ENCODE measurements at regions not wholly inside any gene's neighbourhood (a gene's known extent, or its start where the extent isn't known, plus 50 kb on each side); places are given as distances from the start of the nearest gene placed in this dataset.

DNA sequence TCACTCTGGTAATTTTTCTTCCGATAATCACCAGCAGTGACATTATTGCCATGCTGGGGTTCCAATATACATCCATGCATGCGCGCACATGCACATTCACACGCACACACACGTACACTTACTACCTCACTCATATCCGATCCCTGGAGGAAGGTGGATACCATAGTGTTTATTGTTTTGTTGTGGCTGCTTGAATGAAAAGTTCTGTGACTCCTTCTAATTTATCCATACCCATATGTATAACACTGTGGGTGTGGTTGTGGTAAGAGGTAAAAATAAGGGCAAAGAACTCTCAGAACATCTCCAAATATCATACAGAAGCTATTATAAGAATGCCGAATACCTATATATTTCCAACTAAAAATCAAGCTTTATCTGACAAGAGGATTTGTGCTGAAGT lies 407.8 kb upstream of the PODXL start:
- H3K4me1 ChIP-seq = peaks cover 0 to 6% (median 0%) of the 10 kb centered on the region in 4 donors
- no peaks in the 10 kb centered on the region for H3K27me3 ChIP-seq
- H3K36me3 ChIP-seq = no peaks in the 10 kb centered on the region
- DNase-seq (ENCODE audit: low spot score in 2 of 2) = no peak
- H3K27ac ChIP-seq = no peak overlapping the region
- no peak overlapping the region for H3K4me3 ChIP-seq
- TF ChIP-seq, protein P1, sequence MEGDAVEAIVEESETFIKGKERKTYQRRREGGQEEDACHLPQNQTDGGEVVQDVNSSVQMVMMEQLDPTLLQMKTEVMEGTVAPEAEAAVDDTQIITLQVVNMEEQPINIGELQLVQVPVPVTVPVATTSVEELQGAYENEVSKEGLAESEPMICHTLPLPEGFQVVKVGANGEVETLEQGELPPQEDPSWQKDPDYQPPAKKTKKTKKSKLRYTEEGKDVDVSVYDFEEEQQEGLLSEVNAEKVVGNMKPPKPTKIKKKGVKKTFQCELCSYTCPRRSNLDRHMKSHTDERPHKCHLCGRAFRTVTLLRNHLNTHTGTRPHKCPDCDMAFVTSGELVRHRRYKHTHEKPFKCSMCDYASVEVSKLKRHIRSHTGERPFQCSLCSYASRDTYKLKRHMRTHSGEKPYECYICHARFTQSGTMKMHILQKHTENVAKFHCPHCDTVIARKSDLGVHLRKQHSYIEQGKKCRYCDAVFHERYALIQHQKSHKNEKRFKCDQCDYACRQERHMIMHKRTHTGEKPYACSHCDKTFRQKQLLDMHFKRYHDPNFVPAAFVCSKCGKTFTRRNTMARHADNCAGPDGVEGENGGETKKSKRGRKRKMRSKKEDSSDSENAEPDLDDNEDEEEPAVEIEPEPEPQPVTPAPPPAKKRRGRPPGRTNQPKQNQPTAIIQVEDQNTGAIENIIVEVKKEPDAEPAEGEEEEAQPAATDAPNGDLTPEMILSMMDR (IDR thresholded peaks at IDR 0.05) = no peak
- no peak for TF ChIP-seq EP300 (IDR thresholded peaks at IDR 0.05)
- TF ChIP-seq POLR2A (IDR thresholded peaks at IDR 0.05) = no peak
- H3K9me3 ChIP-seq = no peaks in the 10 kb centered on the region
- 93 to 95% methylated on average over 7 of the region's 7 CpGs for WGBS, 2 donors

DNA sequence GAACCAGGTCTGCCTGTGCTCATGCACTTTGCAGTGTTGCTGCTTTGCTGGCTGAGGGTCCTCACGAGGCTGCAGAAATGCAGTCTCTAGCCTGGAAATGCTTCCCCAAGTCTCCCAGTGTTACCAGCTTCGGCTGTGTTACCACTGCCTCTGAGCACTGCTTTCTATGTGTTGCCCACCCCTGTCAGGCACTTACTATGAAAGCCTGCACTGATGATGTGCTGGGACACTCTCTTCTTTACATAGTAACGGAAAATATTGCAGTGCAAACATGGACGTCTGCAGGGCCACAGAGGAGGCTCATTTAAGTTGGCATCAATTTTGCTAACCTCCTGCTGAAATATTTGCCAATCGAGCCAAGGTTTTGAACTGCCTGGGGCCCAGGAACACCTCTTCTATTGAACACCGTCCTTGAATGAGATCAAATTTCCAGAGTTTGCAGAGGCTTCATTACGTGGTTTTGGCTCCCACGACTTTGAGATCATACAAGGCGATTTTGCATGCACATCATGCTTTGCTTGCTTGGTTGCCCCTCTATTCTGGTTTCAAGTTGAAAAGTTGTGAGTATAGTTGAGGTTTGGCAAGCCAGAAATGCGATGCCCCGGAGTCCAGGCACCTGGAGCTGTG lies 404.7 kb upstream of the PODXL start:
- no peak for DNase-seq (ENCODE audit: low spot score in 2 of 2)
- no peak overlapping the region for H3K4me3 ChIP-seq
- WGBS, 2 donors = 68 to 71% methylated on average over 11 of the region's 11 CpGs
- H3K4me1 ChIP-seq = peaks cover 0 to 7% (median 0%) of the 10 kb centered on the region in 4 donors
- H3K27ac ChIP-seq = no peak overlapping the region
- no peaks in the 10 kb centered on the region for H3K27me3 ChIP-seq
- H3K9me3 ChIP-seq = peaks cover 0 to 2% (median 0%) of the 10 kb centered on the region in 4 donors
- no peaks in the 10 kb centered on the region for H3K36me3 ChIP-seq
- TF ChIP-seq POLR2A (IDR thresholded peaks at IDR 0.05) (no peak), EP300 (IDR thresholded peaks at IDR 0.05) (no peak)
- TF ChIP-seq, protein P1 (IDR thresholded peaks at IDR 0.05) = no peak

DNA sequence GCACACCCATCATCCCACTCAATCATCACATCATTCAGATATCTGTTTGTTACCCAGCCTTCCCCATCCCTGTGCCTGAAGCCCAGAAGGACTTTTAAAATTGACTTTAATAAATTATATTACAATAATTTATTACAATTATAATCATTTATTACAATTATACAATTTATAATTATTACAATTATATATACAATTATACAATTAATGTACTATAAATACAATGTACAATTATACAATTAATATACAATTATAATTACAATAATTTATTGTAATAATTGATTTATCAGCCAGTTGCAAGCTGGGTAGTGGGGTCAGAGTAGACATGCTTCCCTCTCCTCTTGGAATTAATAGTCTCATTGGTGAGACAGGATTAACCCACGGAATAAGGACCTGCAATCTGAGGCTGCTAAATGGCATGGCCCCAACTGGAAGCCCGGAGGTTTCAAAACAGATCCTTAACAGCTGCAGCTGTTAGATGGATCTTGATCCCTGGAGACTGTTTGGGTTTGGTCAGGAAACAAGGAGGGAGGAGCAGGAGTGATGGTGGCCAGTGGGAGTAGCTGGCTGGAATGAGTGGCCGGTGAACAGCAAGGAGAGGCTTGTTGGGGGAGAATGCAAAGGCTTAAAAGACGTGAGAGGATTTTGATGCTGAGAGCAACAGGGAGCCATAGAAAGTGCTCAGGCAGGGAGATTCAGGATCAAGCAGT lies 402.8 kb upstream of the PODXL start:
- no peak overlapping the region for H3K4me3 ChIP-seq
- TF ChIP-seq, protein P1 (IDR thresholded peaks at IDR 0.05) = no peak
- TF ChIP-seq EP300 (IDR thresholded peaks at IDR 0.05) = no peak
- no peak for TF ChIP-seq POLR2A (IDR thresholded peaks at IDR 0.05)
- peaks cover 0 to 2% (median 0%) of the 10 kb centered on the region in 4 donors for H3K9me3 ChIP-seq
- no peak overlapping the region for H3K27ac ChIP-seq
- no peak for DNase-seq (ENCODE audit: low spot score in 2 of 2)
- no peaks in the 10 kb centered on the region for H3K27me3 ChIP-seq
- 26 to 44% methylated on average over 4 of the region's 4 CpGs for WGBS, 2 donors
- H3K4me1 ChIP-seq = peaks cover 0 to 7% (median 0%) of the 10 kb centered on the region in 4 donors
- H3K36me3 ChIP-seq = no peaks in the 10 kb centered on the region

DNA sequence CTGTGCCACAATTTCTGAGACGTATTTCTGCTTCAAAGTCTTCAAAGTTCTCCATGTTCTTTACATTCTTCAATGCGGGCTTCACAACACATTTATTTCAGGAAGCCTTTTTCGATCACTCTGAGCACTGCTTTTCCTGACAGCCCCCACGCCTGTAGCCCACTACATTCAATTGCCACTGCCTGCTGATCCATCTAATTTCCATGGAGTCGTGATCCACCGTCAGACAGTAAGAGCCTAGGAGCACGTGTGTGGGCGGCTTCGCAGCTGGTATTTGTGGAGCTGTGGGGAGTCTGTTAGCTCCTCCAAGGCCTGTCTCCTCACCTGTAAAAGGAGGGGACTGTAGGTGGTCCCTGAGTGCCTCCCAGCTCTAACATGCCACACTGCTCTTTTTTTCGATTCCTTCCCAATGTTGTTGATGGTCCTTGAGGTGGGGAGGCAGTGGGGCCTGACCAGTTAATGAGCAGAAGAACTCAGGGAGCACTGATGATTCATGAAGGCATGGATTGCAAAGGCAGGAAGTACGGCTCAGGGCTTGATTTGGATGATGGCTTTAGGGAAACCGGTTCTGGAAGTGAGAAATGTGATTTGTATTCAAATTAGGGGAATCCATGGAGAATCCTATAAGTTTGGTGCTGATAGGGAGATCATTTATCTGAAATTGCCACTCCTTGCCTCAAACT lies 401.1 kb upstream of the PODXL start:
- H3K27me3 ChIP-seq = no peaks in the 10 kb centered on the region
- peaks cover 0 to 7% (median 0%) of the 10 kb centered on the region in 4 donors for H3K4me1 ChIP-seq
- no peaks in the 10 kb centered on the region for H3K36me3 ChIP-seq
- no peak overlapping the region for H3K4me3 ChIP-seq
- H3K9me3 ChIP-seq = peaks cover 0 to 2% (median 0%) of the 10 kb centered on the region in 4 donors
- DNase-seq (ENCODE audit: low spot score in 2 of 2) = no peak
- 80 to 82% methylated on average over 12 of the region's 12 CpGs for WGBS, 2 donors
- TF ChIP-seq POLR2A (IDR thresholded peaks at IDR 0.05) (no peak), EP300 (IDR thresholded peaks at IDR 0.05) (no peak)
- TF ChIP-seq, protein P1 (IDR thresholded peaks at IDR 0.05) = no peak
- no peak overlapping the region for H3K27ac ChIP-seq

DNA sequence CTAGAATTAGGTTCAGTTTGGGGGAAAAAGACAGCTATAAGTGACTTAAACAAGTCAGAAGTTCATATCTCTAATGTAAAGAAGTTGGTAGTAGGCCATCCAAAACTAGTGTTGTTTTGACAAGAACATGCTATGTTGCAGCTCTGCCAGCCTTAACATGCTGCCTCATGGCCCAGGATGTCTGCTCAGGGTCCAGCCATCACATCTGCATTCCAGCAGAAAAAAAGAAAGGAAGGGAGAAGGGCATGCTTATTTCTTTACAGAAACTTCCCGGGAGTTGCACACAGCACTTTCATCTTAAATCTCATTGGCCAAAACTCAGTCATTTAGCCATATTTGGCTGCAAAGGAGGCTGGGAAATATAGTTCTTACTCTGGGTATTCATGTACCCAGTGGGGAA lies 400.4 kb upstream of the PODXL start:
- H3K36me3 ChIP-seq = no peaks in the 10 kb centered on the region
- H3K27ac ChIP-seq = no peak overlapping the region
- peaks cover 0 to 7% (median 0%) of the 10 kb centered on the region in 4 donors for H3K4me1 ChIP-seq
- 83% methylated on average over 1 of the region's 1 CpG for WGBS, 2 donors
- no peaks in the 10 kb centered on the region for H3K27me3 ChIP-seq
- no peak for DNase-seq (ENCODE audit: low spot score in 2 of 2)
- no peak overlapping the region for H3K4me3 ChIP-seq
- peaks cover 0 to 4% (median 1%) of the 10 kb centered on the region in 4 donors for H3K9me3 ChIP-seq
- TF ChIP-seq, protein P1 (IDR thresholded peaks at IDR 0.05) = no peak
- no peak for TF ChIP-seq POLR2A (IDR thresholded peaks at IDR 0.05)
- TF ChIP-seq EP300 (IDR thresholded peaks at IDR 0.05) = no peak
